ENCODE measurements at regions not wholly inside any gene's neighbourhood (a gene's known extent, or its start where the extent isn't known, plus 50 kb on each side); places are given as distances from the start of the nearest gene placed in this dataset.

GRCh38 chr6:85392379-85392778 lies 57.5 kb upstream of the NT5E start:
- TF ChIP-seq EP300 (IDR thresholded peaks at IDR 0.05) (no peak), POLR2A (IDR thresholded peaks at IDR 0.05) (no peak)
- TF ChIP-seq, protein P1, sequence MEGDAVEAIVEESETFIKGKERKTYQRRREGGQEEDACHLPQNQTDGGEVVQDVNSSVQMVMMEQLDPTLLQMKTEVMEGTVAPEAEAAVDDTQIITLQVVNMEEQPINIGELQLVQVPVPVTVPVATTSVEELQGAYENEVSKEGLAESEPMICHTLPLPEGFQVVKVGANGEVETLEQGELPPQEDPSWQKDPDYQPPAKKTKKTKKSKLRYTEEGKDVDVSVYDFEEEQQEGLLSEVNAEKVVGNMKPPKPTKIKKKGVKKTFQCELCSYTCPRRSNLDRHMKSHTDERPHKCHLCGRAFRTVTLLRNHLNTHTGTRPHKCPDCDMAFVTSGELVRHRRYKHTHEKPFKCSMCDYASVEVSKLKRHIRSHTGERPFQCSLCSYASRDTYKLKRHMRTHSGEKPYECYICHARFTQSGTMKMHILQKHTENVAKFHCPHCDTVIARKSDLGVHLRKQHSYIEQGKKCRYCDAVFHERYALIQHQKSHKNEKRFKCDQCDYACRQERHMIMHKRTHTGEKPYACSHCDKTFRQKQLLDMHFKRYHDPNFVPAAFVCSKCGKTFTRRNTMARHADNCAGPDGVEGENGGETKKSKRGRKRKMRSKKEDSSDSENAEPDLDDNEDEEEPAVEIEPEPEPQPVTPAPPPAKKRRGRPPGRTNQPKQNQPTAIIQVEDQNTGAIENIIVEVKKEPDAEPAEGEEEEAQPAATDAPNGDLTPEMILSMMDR (IDR thresholded peaks at IDR 0.05): no peak

Measured in ovary (tissue), 3 donors.